ENCODE measurements at regions not wholly inside any gene's neighbourhood (a gene's known extent, or its start where the extent isn't known, plus 50 kb on each side); places are given as distances from the start of the nearest gene placed in this dataset.

DNA sequence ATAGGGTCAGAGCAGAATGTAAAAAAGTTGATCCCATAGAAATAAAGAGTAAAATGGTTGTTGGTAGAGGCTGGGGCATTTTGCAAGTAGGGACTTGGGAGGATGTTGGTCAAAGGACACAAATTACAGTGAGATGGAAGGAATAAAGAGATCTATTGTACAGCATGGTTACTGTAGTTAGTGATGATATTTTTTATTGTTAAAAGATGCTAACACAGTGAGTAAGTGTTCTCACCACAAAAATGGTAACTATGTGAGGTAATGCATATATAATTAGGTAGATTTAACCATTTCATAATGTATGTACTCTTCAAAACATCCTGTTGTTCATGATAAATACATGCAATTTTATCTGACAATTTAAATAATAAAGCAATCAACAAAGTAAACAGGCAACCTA, 280.7 kb upstream of the MAGI2 start:
- TF ChIP-seq, protein P1, sequence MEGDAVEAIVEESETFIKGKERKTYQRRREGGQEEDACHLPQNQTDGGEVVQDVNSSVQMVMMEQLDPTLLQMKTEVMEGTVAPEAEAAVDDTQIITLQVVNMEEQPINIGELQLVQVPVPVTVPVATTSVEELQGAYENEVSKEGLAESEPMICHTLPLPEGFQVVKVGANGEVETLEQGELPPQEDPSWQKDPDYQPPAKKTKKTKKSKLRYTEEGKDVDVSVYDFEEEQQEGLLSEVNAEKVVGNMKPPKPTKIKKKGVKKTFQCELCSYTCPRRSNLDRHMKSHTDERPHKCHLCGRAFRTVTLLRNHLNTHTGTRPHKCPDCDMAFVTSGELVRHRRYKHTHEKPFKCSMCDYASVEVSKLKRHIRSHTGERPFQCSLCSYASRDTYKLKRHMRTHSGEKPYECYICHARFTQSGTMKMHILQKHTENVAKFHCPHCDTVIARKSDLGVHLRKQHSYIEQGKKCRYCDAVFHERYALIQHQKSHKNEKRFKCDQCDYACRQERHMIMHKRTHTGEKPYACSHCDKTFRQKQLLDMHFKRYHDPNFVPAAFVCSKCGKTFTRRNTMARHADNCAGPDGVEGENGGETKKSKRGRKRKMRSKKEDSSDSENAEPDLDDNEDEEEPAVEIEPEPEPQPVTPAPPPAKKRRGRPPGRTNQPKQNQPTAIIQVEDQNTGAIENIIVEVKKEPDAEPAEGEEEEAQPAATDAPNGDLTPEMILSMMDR (IDR thresholded peaks at IDR 0.05; ENCODE audit: low read depth, low read length, poor library complexity, severe bottlenecking) = no peak
- no peak for TF ChIP-seq EZH2phosphoT487 (IDR thresholded peaks at IDR 0.05; ENCODE audit: borderline replicate concordance, low read length)
